ENCODE measurements at regions not wholly inside any gene's neighbourhood (a gene's known extent, or its start where the extent isn't known, plus 50 kb on each side); places are given as distances from the start of the nearest gene placed in this dataset.

DNA sequence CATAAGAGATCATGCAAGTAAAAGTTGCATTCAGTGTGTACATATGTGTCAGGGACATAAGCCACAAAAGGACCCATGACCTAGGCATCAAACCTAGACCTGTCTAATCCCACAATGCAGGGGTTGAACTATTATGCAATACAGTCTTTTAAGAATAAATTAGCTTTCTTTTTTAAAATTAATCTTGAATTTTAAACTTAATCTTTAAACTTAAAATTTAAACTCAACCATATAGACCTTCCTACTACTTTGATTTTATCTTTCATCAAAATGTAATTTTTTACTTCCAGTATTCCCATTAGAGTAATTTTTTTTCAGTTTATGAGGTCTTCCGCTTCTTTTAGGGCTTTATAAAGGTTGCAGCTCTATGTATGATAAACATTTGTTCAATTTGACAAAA lies 702.9 kb downstream of the SUCLG1 start:
- DNase-seq = no peak

DNA sequence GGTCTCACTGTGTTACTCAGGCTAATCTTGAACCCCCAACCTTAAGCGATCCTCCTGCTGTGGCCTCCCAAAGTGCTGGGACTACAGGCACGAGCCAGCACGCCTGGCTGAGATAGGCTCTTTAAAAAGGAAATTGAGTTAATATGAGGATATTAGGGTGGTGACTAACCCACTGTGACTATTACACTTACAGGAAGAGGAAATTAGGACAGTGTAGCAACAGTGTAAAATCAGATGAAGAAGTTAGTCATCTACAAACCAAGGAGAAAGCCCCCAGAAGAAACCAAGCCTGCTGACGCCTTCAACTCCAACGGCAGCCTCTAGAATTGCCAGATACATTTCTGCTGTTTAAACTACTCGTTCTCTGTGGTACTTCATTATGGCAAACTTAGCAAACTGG lies 711.9 kb downstream of the SUCLG1 start:
- DNase-seq = no peak

DNA sequence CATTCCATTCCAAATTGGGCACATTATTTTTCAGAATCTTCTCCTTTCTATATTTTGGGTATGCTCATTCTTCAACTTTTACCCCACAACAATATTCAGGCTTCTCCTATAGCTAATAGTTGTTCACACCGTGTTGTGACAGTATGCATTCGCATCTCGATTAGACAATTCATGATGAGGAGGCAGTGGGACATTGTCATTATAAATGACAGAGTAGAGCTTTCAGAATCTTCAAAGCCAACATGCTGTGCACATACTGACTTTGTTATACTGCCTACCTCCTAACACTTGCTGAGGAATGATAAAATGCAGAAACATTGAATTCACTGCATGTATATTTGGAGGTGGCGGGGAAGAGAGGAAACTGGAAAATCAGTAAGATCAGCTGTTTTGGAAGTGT lies 714.2 kb downstream of the SUCLG1 start:
- no peak for DNase-seq

DNA sequence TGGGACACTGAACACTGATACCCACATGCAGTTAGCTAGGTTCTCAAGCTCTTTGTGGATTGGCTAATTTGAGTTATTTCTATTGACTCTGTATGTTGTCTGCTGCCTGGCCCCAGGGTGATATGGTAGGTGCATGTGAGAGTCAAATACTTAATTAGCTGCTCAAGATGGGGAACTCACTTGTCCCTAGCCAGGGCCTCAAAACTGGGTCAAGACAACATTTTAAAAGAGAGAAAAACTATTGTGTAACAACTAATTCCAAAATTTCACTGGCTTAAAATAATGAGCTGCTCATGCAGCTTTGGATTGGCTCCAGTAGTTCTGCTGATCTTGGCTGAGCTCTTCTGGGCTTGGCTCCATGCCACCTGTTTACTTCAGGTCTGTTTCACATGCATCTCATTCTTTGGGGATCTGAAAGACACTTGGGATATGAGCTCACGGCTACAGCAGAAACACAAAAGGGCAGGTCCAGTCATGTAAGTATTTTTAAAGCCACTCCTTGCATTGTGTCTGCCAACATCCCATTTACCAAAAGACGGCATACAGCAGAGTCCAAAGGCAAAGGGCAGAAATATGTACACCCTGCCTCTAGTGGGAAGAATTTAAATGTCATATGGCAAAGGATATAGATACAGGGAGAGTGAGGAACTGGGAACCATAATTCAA lies 716.8 kb downstream of the SUCLG1 start:
- peak; percentile 33 for DNase-seq

DNA sequence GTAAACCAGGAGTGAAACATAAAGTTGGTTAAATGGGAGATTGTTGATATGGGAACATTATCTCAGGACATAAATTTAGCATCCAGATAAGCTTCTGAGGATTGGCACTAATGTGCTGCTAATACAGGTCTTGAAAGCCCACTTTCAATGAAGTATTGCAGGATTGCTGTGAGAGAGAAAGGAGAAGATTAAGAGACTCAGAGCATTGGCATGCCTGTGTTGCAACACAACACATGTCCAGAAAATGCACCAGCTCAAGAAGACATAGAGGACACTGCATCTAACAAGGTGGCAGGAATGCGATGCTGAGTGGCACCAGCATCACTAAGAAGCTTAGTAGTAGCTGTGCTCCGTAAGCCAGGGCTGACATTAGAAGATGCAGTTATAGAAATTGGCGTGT lies 728.9 kb downstream of the SUCLG1 start:
- DNase-seq = no peak

DNA sequence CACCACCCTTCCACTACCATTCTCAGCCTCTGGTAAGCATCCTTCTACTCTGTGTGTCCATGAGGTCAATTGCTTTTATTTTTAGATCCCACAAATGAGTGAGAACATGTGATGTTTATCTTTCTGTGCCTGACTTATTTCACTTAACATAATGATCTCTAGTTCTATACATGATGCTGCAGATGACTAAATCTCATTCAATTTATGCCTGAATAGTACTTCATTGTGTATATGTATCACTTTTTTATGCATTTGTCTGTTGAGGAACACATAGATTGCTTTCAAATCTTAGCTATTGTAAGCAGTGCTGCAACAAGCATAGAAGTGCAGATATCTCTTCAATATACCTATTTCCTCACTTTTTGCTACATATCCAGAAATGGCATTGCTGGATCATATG lies 733.3 kb downstream of the SUCLG1 start:
- no peak for DNase-seq

DNA sequence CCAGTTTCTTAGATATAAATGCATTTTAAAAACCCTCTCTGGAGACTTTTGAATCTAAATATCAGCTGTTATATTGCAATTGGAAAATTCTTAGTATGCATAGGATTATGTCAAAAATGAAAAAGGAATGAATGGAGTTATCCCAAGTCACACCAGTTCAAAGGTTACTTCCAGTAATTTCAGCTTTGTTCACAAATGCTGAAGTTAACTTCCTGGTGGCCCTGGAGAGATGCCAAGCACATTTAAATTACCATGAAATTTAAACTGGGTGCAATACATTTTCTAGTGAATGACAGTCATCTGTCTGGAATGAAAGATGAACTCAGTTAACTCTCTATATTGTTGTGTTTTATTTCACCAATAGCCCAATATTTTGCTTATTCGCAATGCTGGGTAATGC lies 753.9 kb downstream of the SUCLG1 start:
- no peak for DNase-seq

DNA sequence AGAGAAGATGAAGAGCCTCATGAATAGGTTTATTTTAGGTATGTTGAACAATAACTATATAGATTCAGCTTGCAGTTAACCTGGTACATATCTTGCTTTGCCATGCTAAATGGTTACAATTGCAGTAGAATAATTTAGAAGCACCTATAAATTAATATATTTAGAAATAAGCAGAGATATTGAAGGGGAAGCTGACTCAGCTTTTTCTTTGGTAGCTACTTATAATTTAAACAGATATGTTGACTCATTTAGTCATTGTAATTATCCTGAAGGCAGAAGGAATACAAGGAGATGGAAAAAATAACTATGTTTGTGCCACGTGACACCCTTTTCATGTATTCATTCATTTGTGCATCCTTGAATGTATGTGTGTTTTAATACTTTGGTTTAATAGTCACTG lies 755.5 kb downstream of the SUCLG1 start:
- no peak for DNase-seq

DNA sequence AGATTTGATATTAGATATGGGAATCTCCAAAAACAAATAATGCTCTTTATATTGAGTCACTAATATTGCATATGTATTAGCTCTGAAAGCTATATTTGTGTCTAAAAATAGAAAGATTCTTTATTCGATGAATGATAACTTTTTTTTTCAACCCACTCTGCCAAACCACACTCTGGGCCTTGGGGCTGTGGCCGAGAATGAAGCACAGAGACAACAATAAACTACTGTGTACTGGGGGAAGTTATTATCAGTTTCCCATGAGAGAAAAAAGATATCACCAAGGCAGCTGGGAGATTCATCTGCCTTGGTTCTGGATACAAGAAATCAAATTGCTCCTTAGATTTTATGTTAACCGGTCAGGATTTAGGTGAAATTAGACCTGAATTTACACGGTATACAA lies 762.2 kb downstream of the SUCLG1 start:
- no peak for DNase-seq

DNA sequence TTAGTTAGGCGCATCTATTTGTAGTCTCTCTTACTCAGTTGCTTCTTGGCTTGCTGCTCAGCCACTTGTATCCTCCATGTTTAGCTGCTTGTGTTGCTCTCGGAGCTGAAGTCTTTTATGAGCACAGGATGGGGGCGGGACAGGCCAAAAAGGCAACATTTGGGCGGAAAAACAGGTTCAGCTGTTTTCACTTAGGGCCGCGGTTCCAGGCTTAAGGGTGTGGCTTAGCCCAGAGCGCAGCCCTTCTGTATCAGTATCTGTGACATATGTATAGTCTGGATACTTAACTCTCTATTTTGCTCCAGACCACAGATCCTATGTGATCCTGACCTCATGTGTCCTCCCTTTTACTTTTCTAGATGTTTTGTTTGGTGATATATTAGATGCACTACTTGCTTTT lies 763.5 kb downstream of the SUCLG1 start:
- no peak for DNase-seq

DNA sequence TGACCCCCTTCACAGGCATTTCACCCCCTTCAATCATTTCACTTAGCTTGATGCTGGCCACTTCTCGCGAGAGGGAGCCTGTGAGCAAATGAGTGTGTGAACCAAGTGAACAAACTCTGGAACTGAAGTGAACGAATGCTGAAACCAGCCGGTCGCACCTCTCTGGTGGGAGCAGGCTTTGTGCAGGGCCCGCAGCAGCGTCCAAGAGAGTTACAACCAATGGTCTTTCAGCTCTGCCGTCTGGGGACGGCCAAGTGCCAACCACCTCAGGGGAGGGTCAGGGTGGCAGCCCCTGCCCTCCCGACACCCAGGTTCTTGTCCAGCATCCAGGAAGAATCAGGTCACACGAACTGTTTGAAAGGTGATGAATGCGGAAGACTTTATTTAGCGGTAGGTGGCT lies 764.0 kb downstream of the SUCLG1 start:
- DNase-seq = no peak

DNA sequence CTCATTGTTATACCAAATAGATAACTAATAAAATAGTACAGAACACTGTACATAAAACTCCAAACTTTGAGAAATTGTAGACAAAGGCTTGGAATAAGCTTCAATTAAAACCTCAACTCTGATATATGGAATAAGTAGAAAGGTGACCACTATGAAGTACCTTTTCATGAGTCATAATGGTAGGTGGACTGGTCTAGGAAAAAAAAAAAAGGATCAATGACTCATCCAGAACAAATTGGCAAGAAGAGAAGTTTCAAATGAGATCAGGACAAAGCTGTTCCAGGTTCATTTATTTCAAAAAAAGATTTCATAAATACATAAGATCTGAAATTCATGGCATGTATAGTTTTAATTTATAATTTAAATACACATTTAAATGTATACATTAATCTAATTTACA lies 769.7 kb downstream of the SUCLG1 start:
- DNase-seq = no peak

DNA sequence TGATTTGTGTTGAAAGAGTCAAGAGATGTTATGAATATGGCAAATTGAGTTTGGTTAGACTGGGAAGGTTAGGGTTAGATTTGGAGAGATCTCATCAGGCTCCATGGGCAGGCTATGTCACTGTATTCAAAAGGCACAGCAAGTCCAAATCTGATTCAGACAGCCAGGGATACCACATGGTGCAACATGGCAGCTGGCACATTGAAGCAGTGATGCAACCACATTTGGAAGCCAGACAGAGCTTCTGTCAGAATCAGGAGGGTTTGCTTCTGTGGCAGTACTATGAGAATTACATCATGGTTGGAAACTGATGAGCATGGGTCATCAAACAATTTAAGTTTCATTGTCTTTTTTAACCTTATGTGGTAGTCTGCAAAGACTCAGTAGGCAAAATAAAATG lies 772.2 kb downstream of the SUCLG1 start:
- peak; percentile 47 for DNase-seq

DNA sequence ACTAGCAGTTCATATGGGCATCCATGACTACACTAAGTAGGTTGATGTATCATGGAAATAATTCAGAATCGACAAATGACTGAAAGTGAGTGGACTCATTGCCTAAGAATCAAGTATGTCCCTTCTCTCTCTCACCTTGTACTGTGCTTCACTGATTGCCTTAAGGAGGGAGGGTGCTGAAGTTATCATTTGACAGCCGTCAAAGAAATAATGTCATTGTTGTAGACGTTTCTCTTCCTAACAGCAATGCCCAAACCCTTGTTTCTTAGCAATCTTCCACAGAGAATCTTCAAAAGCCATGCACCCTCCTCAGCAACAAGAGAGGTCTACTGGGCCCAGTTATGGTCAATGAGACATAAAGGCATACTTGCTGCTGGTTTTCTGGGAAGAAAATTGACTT lies 785.0 kb downstream of the SUCLG1 start:
- no peak for DNase-seq

DNA sequence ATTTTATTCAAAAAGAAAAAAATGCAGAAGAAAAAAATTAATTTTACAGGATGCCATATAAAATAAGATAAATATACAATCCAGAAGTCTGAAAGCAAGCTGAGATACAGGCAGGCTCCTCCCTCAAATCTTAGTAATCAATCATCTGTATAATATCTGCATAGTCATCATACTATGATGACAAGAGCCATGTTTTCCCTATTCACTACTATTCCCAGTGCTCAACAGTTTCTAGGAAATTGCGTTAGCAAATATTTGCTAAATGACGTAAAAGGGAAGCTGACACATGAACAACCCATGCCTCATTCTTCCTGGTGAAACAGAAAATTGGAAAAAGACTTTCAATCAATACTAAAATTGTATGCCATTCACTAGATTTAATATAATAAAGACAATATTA lies 793.2 kb downstream of the SUCLG1 start:
- no peak for DNase-seq

DNA sequence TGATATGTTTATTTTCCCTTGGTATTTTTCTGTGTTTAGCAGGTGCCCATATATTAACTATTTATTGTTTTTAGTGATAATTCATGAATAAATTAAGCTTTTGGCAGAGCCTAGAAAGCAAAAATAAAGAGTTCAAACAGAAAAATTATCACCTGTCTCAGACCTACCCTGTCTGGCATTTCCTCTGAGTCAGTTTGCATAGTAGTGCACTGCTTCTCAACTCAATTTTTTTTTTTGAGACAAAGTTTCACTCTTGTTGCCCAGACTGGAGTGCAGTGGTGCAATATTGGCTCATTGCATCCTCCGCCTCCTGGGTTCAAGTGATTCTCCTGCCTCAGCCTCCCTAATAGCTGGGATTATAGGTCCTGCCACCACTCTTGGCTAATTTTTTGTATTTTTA lies 793.9 kb downstream of the SUCLG1 start:
- no peak for DNase-seq

DNA sequence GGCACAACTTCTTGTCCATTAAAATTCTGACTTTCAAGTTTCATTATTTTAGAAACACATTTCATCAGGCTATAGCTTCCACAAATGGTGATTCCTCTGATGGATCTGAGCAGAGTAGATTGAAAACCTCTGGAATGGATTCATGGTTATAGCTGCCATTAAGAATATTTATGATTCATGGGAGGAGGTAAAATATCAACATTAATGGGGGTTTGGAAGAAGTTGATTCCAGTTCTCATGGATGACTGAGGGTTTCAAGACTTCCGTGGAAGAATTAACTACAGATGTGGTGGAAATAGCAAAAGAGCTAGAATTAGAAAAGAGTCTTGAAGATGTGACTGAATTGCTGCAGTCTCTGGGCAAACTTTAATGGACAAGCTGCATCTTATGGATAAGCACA lies 797.4 kb downstream of the SUCLG1 start:
- DNase-seq = no peak

DNA sequence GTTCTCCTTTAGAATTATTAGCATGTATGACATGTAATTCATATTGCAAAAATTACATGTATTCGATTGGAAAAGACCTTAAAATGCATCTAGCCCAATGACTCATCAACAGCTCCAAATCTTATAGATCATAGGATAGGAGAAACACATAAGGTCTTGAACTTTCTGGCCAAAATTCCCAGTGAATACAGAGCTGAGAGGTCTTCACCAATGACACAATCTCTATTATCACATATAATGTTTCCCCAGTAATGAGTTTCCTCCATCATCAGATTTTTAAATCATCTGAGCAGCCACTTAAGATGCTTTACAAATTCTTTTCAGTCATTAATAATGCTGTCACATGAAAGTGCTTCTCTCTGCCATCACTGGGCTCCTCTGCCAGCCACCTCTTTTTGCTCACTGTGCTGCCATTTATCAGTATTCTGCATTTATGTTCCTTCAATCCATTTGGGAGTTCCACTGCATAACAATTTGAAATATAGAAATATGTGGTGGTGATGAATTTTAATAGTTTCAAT lies 804.9 kb downstream of the SUCLG1 start:
- DNase-seq = no peak

DNA sequence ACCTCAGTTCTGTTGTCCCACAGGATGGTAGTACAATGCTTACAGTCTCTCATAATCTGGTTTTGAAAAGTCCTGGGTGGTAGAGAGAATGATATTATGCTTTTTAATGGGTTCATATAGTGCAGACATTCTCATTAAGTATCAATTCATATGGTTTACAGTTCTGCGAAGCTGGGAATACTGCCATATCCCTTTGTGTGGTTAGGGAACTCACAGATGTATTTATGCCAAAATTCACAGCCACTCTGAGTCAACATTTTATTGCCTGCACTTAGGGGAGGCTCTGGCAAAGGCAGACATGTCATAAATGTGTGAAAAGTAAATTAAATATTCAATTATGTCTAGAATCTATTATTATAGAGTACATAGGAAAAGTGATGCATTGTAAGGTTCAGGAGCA lies 808.2 kb downstream of the SUCLG1 start:
- DNase-seq = peak; percentile 71

DNA sequence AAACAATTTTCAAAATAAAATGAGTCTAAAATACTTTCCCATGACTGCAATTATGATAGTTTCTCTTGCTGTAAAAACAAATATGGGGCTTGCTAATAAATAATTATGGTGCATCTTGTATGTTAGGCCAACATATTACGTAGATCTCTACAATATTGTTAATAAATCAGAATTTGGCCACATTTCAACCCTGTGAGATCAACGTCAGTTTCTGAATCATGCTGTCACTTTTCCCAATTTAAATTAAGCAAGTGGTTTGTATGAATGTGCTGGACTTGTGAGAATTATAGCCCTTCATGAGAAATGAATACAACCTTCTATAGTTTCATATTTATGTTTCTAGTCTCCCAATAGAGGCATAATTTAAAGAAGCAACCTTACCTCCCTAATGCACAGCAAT lies 808.9 kb downstream of the SUCLG1 start:
- no peak for DNase-seq

DNA sequence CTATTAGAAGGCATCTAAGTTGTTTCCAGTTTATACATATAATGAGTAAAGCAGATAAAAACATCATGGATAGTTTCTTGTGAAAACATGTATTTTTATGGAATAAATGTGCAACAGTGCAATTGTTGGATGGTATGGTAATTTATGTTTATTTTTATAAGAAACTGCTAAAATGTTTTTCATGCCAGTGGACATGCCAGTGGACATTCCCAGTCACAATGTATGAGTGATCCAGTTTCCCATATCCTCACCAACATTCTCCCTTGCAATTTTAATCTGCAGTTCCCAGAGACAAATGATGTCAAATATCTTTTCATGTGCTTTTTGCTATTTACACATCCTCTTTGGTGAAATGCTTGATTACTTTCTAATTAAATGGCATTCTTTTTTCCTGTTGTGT lies 818.6 kb downstream of the SUCLG1 start:
- no peak for DNase-seq

DNA sequence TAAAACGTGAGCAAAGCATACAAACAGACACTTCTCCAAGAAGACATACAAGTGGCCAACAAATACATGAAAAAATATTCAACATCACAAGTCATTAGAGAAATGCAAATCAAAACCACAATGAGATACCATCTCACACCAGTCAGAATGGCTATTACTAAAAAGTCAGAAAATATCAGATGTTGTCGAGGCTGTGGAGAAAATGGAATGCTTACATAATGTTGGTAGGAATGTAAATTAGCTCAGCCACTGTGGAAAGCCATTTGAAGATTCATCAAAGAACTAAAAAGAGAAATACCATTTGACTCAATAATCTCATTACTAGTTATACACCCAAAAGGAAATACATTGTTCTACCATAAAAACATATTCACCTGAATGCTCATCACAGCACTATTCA lies 825.7 kb downstream of the SUCLG1 start:
- DNase-seq = no peak

DNA sequence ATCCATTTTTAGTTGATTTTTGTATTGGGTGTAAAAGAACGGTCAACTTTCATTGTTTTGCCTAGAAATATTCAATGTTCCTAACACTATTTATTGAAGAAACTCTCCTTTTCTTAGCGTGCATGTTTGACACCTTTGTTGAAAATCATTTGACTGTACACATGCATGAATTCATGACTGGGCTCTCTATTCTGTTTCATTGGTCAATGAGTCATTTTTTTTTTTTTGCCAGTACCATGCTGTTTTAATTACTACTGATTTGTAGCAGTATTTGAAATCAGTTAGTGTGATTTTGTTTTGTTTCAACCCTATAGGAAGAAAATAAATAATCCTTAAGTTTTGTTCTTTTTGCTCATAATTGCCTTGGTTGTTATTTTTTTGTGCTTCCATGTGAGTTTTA lies 828.7 kb downstream of the SUCLG1 start:
- no peak for DNase-seq

DNA sequence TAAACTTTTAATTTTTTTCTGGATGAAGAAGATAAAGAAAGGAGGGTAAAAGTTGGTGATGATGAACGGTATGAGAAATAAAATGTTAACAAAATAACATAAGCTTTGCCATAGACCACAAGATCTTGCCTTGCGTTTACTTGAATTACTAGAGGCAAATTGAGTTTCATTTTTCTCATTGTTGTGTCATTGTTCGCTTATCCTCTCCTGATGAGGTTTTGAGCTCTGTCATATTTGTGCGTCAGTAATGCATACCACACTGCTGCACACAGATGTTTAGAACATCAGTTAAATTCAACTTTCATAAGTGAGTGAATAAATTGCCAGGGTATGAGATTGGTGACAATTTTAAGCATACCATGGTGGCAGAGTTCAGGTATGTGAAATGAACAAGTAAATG lies 843.6 kb downstream of the SUCLG1 start:
- no peak for DNase-seq

DNA sequence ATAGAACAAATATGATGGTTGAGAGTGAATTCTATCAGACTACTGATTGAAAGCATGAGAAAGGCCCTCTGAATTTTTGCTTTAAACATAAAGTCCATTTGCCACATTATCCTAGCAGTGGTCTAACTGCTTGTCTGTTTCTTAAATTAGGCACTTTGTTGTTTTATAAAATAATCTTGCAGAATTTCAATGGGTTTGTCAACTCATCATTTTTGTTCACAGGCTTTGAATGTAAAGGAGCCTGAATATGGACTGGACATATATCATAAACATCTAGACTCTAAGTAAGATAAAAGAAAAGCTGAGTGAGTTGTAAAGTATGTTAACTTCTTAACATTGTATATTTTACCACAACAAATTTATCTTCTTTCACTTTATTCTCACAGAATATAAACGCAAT lies 845.9 kb downstream of the SUCLG1 start:
- no peak for DNase-seq

DNA sequence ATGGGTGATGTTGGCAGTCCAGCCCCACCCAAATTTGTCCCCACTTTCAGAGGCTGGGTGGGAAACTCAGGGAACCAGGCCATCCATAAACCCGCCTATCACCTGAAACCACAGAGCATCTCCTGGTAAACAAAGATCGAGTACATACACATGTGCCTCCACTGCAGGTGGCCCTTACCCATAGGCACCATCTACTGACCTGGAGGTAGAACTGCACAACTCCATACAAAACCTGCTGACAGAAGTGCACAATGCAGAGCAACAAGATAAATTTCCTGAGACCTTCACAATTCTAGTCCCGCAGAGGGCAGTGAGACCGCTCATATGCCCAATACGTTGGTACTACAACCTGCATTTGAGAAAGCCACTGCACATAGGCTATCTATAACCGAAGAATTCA lies 856.3 kb downstream of the SUCLG1 start:
- no peak for DNase-seq

Data from NCI-H1694 (cell line).